ENCODE measurements at regions not wholly inside any gene's neighbourhood (a gene's known extent, or its start where the extent isn't known, plus 50 kb on each side); places are given as distances from the start of the nearest gene placed in this dataset.

GRCh38 chr1:201598973-201599372 lies 60.0 kb downstream of the NAV1 start:
- no peak for TF ChIP-seq EZH2phosphoT487 (IDR thresholded peaks at IDR 0.05; ENCODE audit: insufficient read depth, low read depth)
- no peak for TF ChIP-seq EZH2 (IDR thresholded peaks at IDR 0.05; ENCODE audit: insufficient read depth, poor library complexity, severe bottlenecking)

All from GM23248 (cell line).